NCI-H526 treated with DMSO at 0.1 percent for 48 hours (cell line): ENCODE measurements at regions not wholly inside any gene's neighbourhood (a gene's known extent, or its start where the extent isn't known, plus 50 kb on each side); places are given as distances from the start of the nearest gene placed in this dataset.

Experiments used
- DNase-seq: peaks from one replicate; lab custom pipeline; 2025; lab: John Stamatoyannopoulos, UW

- DNase-seq: no peak
These were observed 78.1 kb upstream of the GALNT9 start for GRCh38 chr12:132407451-132407961.

GRCh38 chr12:132406493-132407450 lies 77.4 kb upstream of the GALNT9 start:
- DNase-seq: no peak

- DNase-seq: no peak
These were observed 76.4 kb upstream of the GALNT9 start for GRCh38 chr12:132405742-132406251.

GRCh38 chr12:132404951-132405741 lies 75.8 kb upstream of the GALNT9 start:
- DNase-seq: no peak

- no peak for DNase-seq
These were observed 75.1 kb upstream of the GALNT9 start for GRCh38 chr12:132404435-132404855.

- no peak for DNase-seq
These were observed 74.4 kb upstream of the GALNT9 start for GRCh38 chr12:132403636-132404434.

GRCh38 chr12:132402831-132403416 lies 73.5 kb upstream of the GALNT9 start:
- no peak for DNase-seq

GRCh38 chr12:132401982-132402381 lies 72.6 kb upstream of the GALNT9 start:
- DNase-seq: no peak

GRCh38 chr12:132400011-132400641 lies 70.7 kb upstream of the GALNT9 start:
- DNase-seq: no peak

- no peak for DNase-seq
These were observed 70.0 kb upstream of the GALNT9 start for GRCh38 chr12:132399092-132400010.

GRCh38 chr12:132398386-132398991 lies 69.1 kb upstream of the GALNT9 start:
- DNase-seq: no peak

GRCh38 chr12:132397934-132398385 lies 68.6 kb upstream of the GALNT9 start:
- DNase-seq: no peak

- no peak for DNase-seq
These were observed 68.0 kb upstream of the GALNT9 start for GRCh38 chr12:132397152-132397933.

- no peak for DNase-seq
These were observed 67.3 kb upstream of the GALNT9 start for GRCh38 chr12:132396657-132397056.

- no peak for DNase-seq
These were observed 66.5 kb upstream of the GALNT9 start for GRCh38 chr12:132395908-132396305.

- no peak for DNase-seq
These were observed 66.0 kb upstream of the GALNT9 start for GRCh38 chr12:132395192-132395907.
